Tibial nerve (tissue), 3 donors: ENCODE measurements at regions not wholly inside any gene's neighbourhood (a gene's known extent, or its start where the extent isn't known, plus 50 kb on each side); places are given as distances from the start of the nearest gene placed in this dataset.

ENCODE experiments used
- POLR2A ChIP-seq, 2 donors: fragments of 450-650 bp; IDR thresholded peaks; one replicate each; pipeline ENCODE4 v1.6.1; 2017; ENCODE audit warnings: antibody characterized with exemption in 2 of 2, mild to moderate bottlenecking in 2 of 2, moderate library complexity in 2 of 2
- TF ChIP-seq, protein P1 (sequence below), 5 experiments: fragments of 200-600 bp in 3 of 5; fragments of 450-650 bp in 2 of 5; sonication (generic) in 3 of 5; IDR thresholded peaks; one replicate each; pipeline ENCODE4 v1.5.1; 2016 to 2019; ENCODE audit warnings: antibody characterized with exemption in 5 of 5, mild to moderate bottlenecking in 3 of 5, moderate library complexity in 2 of 5

DNA sequence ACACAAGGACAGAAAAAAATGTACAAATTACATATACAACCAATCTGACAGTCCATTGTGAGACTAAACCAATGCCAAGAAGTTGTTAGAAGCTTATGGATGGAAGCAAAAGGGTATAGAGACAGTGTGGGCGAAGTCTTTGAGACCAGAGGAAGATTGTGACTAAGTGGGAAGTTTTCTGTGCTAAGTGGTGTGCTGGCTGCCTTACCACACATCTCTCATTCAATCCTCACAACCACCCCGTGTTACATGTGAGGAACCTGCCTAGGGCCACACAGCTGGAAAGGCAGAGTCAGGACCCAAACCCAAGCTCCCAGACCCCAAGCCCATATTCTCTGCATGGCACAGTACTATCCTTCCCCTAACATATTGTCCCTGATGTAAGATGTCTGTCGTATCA, 53.5 kb upstream of the DUSP10 start:
- TF ChIP-seq, protein P1, sequence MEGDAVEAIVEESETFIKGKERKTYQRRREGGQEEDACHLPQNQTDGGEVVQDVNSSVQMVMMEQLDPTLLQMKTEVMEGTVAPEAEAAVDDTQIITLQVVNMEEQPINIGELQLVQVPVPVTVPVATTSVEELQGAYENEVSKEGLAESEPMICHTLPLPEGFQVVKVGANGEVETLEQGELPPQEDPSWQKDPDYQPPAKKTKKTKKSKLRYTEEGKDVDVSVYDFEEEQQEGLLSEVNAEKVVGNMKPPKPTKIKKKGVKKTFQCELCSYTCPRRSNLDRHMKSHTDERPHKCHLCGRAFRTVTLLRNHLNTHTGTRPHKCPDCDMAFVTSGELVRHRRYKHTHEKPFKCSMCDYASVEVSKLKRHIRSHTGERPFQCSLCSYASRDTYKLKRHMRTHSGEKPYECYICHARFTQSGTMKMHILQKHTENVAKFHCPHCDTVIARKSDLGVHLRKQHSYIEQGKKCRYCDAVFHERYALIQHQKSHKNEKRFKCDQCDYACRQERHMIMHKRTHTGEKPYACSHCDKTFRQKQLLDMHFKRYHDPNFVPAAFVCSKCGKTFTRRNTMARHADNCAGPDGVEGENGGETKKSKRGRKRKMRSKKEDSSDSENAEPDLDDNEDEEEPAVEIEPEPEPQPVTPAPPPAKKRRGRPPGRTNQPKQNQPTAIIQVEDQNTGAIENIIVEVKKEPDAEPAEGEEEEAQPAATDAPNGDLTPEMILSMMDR (IDR thresholded peaks at IDR 0.05): no peak
- no peak for TF ChIP-seq POLR2A (IDR thresholded peaks at IDR 0.05)
